Erythroblast (primary cell): ENCODE measurements at regions not wholly inside any gene's neighbourhood (a gene's known extent, or its start where the extent isn't known, plus 50 kb on each side); places are given as distances from the start of the nearest gene placed in this dataset.

Source experiments
- GATA1 ChIP-seq: IDR thresholded peaks from 2 replicates; pipeline ENCODE4 v1.6.1; 2011; ENCODE audit warnings: low read depth, mild to moderate bottlenecking, control low read depth, low read length, moderate library complexity
- POLR2A ChIP-seq: IDR thresholded peaks from 2 replicates; pipeline ENCODE4 v1.6.1; 2011; ENCODE audit warnings: mild to moderate bottlenecking, low read length

GRCh38 chr5:128826275-128826674 is 139.0 kb upstream of the SLC27A6 start:
- TF ChIP-seq POLR2A (no peak), GATA1 (no peak)
